HCT116 (cell line): ENCODE measurements at regions not wholly inside any gene's neighbourhood (a gene's known extent, or its start where the extent isn't known, plus 50 kb on each side); places are given as distances from the start of the nearest gene placed in this dataset.

ENCODE experiments used
- ATAC-seq: fragments of 200-7000 bp; cut with Tn5 transposase; 2 replicates; pipeline ENCODE4 v1.9.1; 2020; ENCODE audit warnings: mild to moderate bottlenecking, moderate library complexity
- BruUV-seq: library from RNA; stranded (reverse); fragments of 400-500 nt; replicated peaks from 2 replicates; lab custom pipeline; 2021; lab: Mats Ljungman, UMichigan
- CTCF ChIA-PET: fragments of 300-600 bp; sonication (Branson Sonifier 250); formaldehyde crosslinking; loops from one replicate; lab custom pipeline; 2021; ENCODE audit warnings: antibody characterized with exemption; lab: Charles Lee
- POLR2A ChIA-PET: fragments of 300-600, 350-600 bp; sonication (Branson Sonifier 250); formaldehyde crosslinking; loops from one replicate; lab custom pipeline; 2021; ENCODE audit warnings: antibody characterized with exemption; lab: Charles Lee
- RAD21 ChIA-PET, 2 experiments: fragments of 300-600 bp; sonication (Branson Sonifier 250); formaldehyde crosslinking; loops; one replicate each; lab custom pipeline; 2023; ENCODE audit warnings: low total read pairs in 2 of 2; ENCODE audit not compliant: uncharacterized antibody in 2 of 2, unreplicated experiment in 2 of 2, low non-redundant PET in 1 of 2; lab: Charles Lee
- DNase-seq: peaks from one replicate; pipeline ENCODE4 v3.0.0-alpha.2; 2010; ENCODE audit warnings: low read depth, low spot score
- H2AFZ ChIP-seq: fragments of 200-600 bp; shearing (Covaris generic), sonication (generic); 2 replicates; pipeline ENCODE4 v1.6.1; 2017; ENCODE audit warnings: low read depth, mixed run types, mixed read lengths, antibody characterized with exemption, low read length; ENCODE audit not compliant: poor library complexity, severe bottlenecking
- H3K27ac ChIP-seq: 2 replicates; pipeline ENCODE4 v1.5.1; 2012; ENCODE audit warnings: low read depth, low read length
- H3K27me3 ChIP-seq: fragments of 200-600 bp; sonication (generic); 2 replicates; pipeline ENCODE4 v1.6.1; 2016; ENCODE audit warnings: mixed run types, low read length, mixed read lengths; ENCODE audit not compliant: insufficient read depth
- H3K36me3 ChIP-seq, 2 experiments: fragments of 200-500 bp in 1 of 2; fragments of 200-600 bp in 1 of 2; sonication (Bioruptor generic) in 1 of 2; sonication (generic) in 1 of 2; 2 replicates each; pipeline versions ENCODE4 v1.5.1 to v1.6.1; 2014 to 2016; ENCODE audit warnings: low read length in 2 of 2, inconsistent platforms in 1 of 2, mixed read lengths in 1 of 2, mixed run types in 1 of 2; ENCODE audit not compliant: insufficient read depth in 2 of 2, control insufficient read depth in 1 of 2
- H3K4me1 ChIP-seq, 2 experiments: fragments of 200-600 bp in 1 of 2; sonication (generic) in 1 of 2; 2 replicates each; pipeline versions ENCODE4 v1.5.1 to v1.6.1; 2012 to 2017; ENCODE audit warnings: low read length in 2 of 2, inconsistent platforms in 1 of 2, mild to moderate bottlenecking in 1 of 2, mixed read lengths in 1 of 2, mixed run types in 1 of 2, moderate library complexity in 1 of 2; ENCODE audit not compliant: insufficient read depth in 2 of 2, control insufficient read depth in 1 of 2
- H3K4me2 ChIP-seq: fragments of 200-600 bp; sonication (generic); 2 replicates; pipeline ENCODE4 v1.6.1; 2017; ENCODE audit warnings: mixed run types, low read length, mixed read lengths
- H3K4me3 ChIP-seq, 2 experiments: fragments of 200-600 bp in 1 of 2; sonication (generic) in 1 of 2; replicated peaks in 1 of 2; 2 replicates each; pipeline ENCODE4 v1.5.1; 2011 to 2016; ENCODE audit warnings: low read length in 2 of 2, control low read depth in 1 of 2, low read depth in 1 of 2, mild to moderate bottlenecking in 1 of 2, mixed read lengths in 1 of 2, mixed run types in 1 of 2
- H3K79me2 ChIP-seq: fragments of 200-600 bp; sonication (generic); 2 replicates; pipeline ENCODE4 v1.6.1; 2017; ENCODE audit warnings: mild to moderate bottlenecking, mixed run types, low read length, moderate library complexity, mixed read lengths; ENCODE audit not compliant: insufficient read depth
- H3K9ac ChIP-seq: fragments of 200-600 bp; sonication (generic); 2 replicates; pipeline ENCODE4 v1.6.1; 2016; ENCODE audit warnings: low read length, mixed read lengths
- H3K9me2 ChIP-seq: fragments of 200-600 bp; sonication (generic), shearing (Covaris generic); 2 replicates; pipeline ENCODE4 v1.6.1; 2017; ENCODE audit warnings: mixed run types, mild to moderate bottlenecking, moderate library complexity; ENCODE audit not compliant: insufficient read depth
- H3K9me3 ChIP-seq, 2 experiments: fragments of 200-500 bp in 1 of 2; fragments of 200-600 bp in 1 of 2; sonication (Bioruptor generic) in 1 of 2; sonication (generic) in 1 of 2; 2 replicates each; pipeline ENCODE4 v1.6.1; 2014 to 2017; ENCODE audit warnings: low read length in 2 of 2, mixed read lengths in 2 of 2, inconsistent platforms in 1 of 2, low read depth in 1 of 2, mild to moderate bottlenecking in 1 of 2, mixed run types in 1 of 2, moderate library complexity in 1 of 2; ENCODE audit not compliant: control insufficient read depth in 1 of 2, insufficient read depth in 1 of 2
- H4K20me1 ChIP-seq: fragments of 200-600 bp; sonication (generic), shearing (Covaris generic); 2 replicates; pipeline ENCODE4 v1.6.1; 2017; ENCODE audit warnings: mixed run types, mild to moderate bottlenecking, moderate library complexity; ENCODE audit not compliant: insufficient read depth
- CBX3 ChIP-seq: IDR thresholded peaks from 2 replicates; pipeline ENCODE4 v1.6.1; 2012; ENCODE audit warnings: low read depth
- CEBPB ChIP-seq: IDR thresholded peaks from 2 replicates; pipeline ENCODE4 v1.6.1; 2012; ENCODE audit warnings: low read depth
- EGR1 ChIP-seq: IDR thresholded peaks from 2 replicates; pipeline ENCODE4 v1.6.1; 2012; ENCODE audit warnings: low read depth
- EZH2 ChIP-seq: fragments of 200-600 bp; sonication (generic); IDR thresholded peaks from 2 replicates; pipeline ENCODE4 v1.6.1; 2017; ENCODE audit warnings: antibody characterized with exemption, mixed run types
- FOSL1 ChIP-seq: IDR thresholded peaks from 2 replicates; pipeline ENCODE4 v1.6.1; 2012; ENCODE audit warnings: low read depth
- JUND ChIP-seq: IDR thresholded peaks from 2 replicates; pipeline ENCODE4 v1.6.1; 2012
- POLR2A ChIP-seq: IDR thresholded peaks from 2 replicates; pipeline ENCODE4 v1.7.0; 2011; ENCODE audit warnings: borderline replicate concordance; ENCODE audit not compliant: insufficient read depth, insufficient read length; ENCODE audit errors: extremely low read depth
- POLR2AphosphoS5 ChIP-seq: IDR thresholded peaks from 2 replicates; pipeline ENCODE4 v1.6.1; 2011; ENCODE audit warnings: mild to moderate bottlenecking, low read depth, low read length, moderate library complexity
- SIN3A ChIP-seq: IDR thresholded peaks from 2 replicates; pipeline ENCODE4 v1.6.1; 2012; ENCODE audit warnings: low read depth
- SP1 ChIP-seq: IDR thresholded peaks from 2 replicates; pipeline ENCODE4 v1.6.1; 2012; ENCODE audit warnings: low read depth
- SRF ChIP-seq: IDR thresholded peaks from 2 replicates; pipeline ENCODE4 v1.6.1; 2012; ENCODE audit warnings: low read depth
- TCF7L2 ChIP-seq: IDR thresholded peaks from 2 replicates; pipeline ENCODE4 v1.7.0; 2011; ENCODE audit warnings: borderline replicate concordance, inconsistent platforms; ENCODE audit not compliant: insufficient read depth, insufficient read length; ENCODE audit errors: extremely low read depth
- YY1 ChIP-seq: IDR thresholded peaks from 2 replicates; pipeline ENCODE4 v1.6.1; 2011; ENCODE audit warnings: low read length, low read depth, moderate library complexity, mild to moderate bottlenecking; ENCODE audit not compliant: insufficient replicate concordance; ENCODE audit errors: extremely low read depth
- ZFX ChIP-seq: fragments of 450-650 bp; IDR thresholded peaks from 2 replicates; pipeline ENCODE4 v1.6.1; 2017
- intact Hi-C: fragments of 100-400 bp; cut with micrococcal nuclease; formaldehyde crosslinking; loops from 2 replicates; pipeline ENCODE4 v1.10.0; 2022
- TF ChIP-seq, protein P1 (sequence below): IDR thresholded peaks from 2 replicates; pipeline ENCODE4 v1.6.1; 2012
- TF ChIP-seq, protein P2 (sequence below): IDR thresholded peaks from 2 replicates; pipeline ENCODE4 v1.6.1; 2012; ENCODE audit warnings: low read depth
- TF ChIP-seq, protein P3 (sequence below), 3 experiments: fragments of 200-600 bp in 1 of 3; sonication (generic) in 1 of 3; IDR thresholded peaks in 2 of 3; conservative IDR thresholded peaks in 1 of 3; 2 replicates each; pipeline ENCODE4 v1.5.1; 2012 to 2017; ENCODE audit warnings: low read depth in 2 of 3, low read length in 2 of 3, antibody characterized with exemption in 1 of 3, borderline replicate concordance in 1 of 3, control low read depth in 1 of 3, mild to moderate bottlenecking in 1 of 3, mixed read lengths in 1 of 3, mixed run types in 1 of 3, moderate library complexity in 1 of 3; ENCODE audit not compliant: insufficient read depth in 1 of 3
- TF ChIP-seq, protein P4 (sequence below): IDR thresholded peaks from 2 replicates; pipeline ENCODE4 v1.6.1; 2011; ENCODE audit warnings: mild to moderate bottlenecking, low read length, moderate library complexity; ENCODE audit not compliant: insufficient replicate concordance; ENCODE audit errors: extremely low read depth

DNA sequence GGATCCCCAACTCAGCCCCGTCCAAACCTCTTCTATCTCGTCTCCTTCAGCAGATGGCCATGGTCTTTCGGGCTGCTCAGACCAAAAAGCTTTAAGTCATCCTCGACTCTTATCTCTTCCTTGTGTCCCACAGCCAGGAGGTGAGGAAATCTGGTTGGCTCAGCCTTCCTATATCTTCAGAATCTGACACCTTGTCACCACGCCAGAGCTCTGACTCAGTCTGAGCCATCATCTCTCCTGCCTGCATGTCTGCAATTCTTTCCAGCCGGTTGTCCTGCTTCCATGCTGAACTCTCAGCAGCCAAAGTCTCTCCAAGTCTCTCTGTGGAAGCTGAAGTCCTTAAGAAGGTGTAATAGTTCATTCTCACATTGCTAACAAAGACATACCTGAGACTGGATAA, 419.3 kb upstream of the ADAMTS16 start:
- H3K9me3 ChIP-seq: peaks cover 14 to 48% of the 10 kb centered on the region in 2 experiments; a peak in 2 of 4 replicates
- intact Hi-C loops: no loop called here
- no peak overlapping the region for H3K4me2 ChIP-seq
- DNase-seq (no peak), ATAC-seq (no peak)
- POLR2A ChIA-PET: no interaction called here
- no peaks in the 10 kb centered on the region for H3K4me1 ChIP-seq
- H2AFZ ChIP-seq: no peak overlapping the region
- H3K27ac ChIP-seq: no peak overlapping the region
- H3K79me2 ChIP-seq: no peaks in the 10 kb centered on the region
- H4K20me1 ChIP-seq: no peaks in the 10 kb centered on the region
- no peak for TF ChIP-seq SP1
- TF ChIP-seq EZH2: no peak
- TF ChIP-seq, protein P1, sequence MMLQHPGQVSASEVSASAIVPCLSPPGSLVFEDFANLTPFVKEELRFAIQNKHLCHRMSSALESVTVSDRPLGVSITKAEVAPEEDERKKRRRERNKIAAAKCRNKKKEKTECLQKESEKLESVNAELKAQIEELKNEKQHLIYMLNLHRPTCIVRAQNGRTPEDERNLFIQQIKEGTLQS: no peak
- no peak for TF ChIP-seq CBX3
- TF ChIP-seq SIN3A: no peak
- TF ChIP-seq CEBPB: no peak
- TF ChIP-seq, protein P2, sequence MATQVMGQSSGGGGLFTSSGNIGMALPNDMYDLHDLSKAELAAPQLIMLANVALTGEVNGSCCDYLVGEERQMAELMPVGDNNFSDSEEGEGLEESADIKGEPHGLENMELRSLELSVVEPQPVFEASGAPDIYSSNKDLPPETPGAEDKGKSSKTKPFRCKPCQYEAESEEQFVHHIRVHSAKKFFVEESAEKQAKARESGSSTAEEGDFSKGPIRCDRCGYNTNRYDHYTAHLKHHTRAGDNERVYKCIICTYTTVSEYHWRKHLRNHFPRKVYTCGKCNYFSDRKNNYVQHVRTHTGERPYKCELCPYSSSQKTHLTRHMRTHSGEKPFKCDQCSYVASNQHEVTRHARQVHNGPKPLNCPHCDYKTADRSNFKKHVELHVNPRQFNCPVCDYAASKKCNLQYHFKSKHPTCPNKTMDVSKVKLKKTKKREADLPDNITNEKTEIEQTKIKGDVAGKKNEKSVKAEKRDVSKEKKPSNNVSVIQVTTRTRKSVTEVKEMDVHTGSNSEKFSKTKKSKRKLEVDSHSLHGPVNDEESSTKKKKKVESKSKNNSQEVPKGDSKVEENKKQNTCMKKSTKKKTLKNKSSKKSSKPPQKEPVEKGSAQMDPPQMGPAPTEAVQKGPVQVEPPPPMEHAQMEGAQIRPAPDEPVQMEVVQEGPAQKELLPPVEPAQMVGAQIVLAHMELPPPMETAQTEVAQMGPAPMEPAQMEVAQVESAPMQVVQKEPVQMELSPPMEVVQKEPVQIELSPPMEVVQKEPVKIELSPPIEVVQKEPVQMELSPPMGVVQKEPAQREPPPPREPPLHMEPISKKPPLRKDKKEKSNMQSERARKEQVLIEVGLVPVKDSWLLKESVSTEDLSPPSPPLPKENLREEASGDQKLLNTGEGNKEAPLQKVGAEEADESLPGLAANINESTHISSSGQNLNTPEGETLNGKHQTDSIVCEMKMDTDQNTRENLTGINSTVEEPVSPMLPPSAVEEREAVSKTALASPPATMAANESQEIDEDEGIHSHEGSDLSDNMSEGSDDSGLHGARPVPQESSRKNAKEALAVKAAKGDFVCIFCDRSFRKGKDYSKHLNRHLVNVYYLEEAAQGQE: no peak
- TF ChIP-seq SRF: no peak
- TF ChIP-seq POLR2A: no peak
- TF ChIP-seq POLR2AphosphoS5: no peak
- TF ChIP-seq YY1: no peak
- no peak for TF ChIP-seq FOSL1
- TF ChIP-seq, protein P3, sequence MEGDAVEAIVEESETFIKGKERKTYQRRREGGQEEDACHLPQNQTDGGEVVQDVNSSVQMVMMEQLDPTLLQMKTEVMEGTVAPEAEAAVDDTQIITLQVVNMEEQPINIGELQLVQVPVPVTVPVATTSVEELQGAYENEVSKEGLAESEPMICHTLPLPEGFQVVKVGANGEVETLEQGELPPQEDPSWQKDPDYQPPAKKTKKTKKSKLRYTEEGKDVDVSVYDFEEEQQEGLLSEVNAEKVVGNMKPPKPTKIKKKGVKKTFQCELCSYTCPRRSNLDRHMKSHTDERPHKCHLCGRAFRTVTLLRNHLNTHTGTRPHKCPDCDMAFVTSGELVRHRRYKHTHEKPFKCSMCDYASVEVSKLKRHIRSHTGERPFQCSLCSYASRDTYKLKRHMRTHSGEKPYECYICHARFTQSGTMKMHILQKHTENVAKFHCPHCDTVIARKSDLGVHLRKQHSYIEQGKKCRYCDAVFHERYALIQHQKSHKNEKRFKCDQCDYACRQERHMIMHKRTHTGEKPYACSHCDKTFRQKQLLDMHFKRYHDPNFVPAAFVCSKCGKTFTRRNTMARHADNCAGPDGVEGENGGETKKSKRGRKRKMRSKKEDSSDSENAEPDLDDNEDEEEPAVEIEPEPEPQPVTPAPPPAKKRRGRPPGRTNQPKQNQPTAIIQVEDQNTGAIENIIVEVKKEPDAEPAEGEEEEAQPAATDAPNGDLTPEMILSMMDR (IDR thresholded peaks at IDR 0.05 in 2 of 3, conservative IDR thresholded peaks at IDR 0.05 in 1 of 3; ENCODE audit: borderline replicate concordance in 1 of 3, insufficient read depth in 1 of 3, low read depth in 2 of 3, low read length in 2 of 3): no peak
- no peak for TF ChIP-seq JUND
- TF ChIP-seq EGR1: no peak
- no peak for TF ChIP-seq TCF7L2
- TF ChIP-seq, protein P4, sequence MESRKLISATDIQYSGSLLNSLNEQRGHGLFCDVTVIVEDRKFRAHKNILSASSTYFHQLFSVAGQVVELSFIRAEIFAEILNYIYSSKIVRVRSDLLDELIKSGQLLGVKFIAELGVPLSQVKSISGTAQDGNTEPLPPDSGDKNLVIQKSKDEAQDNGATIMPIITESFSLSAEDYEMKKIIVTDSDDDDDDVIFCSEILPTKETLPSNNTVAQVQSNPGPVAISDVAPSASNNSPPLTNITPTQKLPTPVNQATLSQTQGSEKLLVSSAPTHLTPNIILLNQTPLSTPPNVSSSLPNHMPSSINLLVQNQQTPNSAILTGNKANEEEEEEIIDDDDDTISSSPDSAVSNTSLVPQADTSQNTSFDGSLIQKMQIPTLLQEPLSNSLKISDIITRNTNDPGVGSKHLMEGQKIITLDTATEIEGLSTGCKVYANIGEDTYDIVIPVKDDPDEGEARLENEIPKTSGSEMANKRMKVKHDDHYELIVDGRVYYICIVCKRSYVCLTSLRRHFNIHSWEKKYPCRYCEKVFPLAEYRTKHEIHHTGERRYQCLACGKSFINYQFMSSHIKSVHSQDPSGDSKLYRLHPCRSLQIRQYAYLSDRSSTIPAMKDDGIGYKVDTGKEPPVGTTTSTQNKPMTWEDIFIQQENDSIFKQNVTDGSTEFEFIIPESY: no peak
- no peak for TF ChIP-seq ZFX
- H3K9me2 ChIP-seq: no peaks in the 10 kb centered on the region
- no peaks in the 10 kb centered on the region for H3K27me3 ChIP-seq
- CTCF ChIA-PET: no interaction called here
- H3K4me3 ChIP-seq: no peak overlapping the region
- H3K36me3 ChIP-seq: no peaks in the 10 kb centered on the region
- H3K9ac ChIP-seq: no peak overlapping the region
- no TSS peak for BruUV-seq
- RAD21 ChIA-PET: no interaction called here
